ENCODE measurements at regions not wholly inside any gene's neighbourhood (a gene's known extent, or its start where the extent isn't known, plus 50 kb on each side); places are given as distances from the start of the nearest gene placed in this dataset.

DNA sequence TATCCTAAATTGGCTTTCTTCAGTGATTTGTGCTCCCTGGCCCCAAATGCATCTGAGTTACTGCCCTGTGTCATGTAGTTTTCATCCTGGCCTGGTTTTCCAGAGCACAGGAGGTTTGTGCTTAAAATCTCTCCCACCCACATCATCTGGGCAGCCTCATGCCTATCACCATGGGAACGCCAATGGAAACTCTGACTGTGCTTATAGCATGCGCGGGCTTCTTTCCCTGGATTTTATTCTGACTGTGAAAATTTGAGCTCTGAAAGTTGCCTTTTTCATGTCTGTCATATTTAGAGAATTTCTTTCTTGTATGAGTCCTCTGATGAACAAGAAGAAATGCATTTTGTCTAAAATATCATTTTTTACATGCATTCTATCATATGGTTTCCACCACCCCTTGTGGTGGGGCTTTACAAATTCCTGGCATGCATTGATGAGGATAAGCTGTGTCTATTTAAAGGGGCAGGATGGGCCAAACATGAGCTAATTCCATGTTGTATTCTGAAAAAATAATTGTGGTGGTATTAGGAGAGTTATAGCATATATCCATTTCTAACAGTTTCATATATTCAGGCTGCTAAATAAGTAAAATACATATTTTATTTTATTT lies 55.1 kb downstream of the IRAG1 start:
- no peak overlapping the region for H3K4me3 ChIP-seq
- intact Hi-C loops (cut with DNase I), result no loop called here
- H3K36me3 ChIP-seq, result no peaks in the 10 kb centered on the region
- ATAC-seq (peak in 5 of 8 donors; percentile 48 to 73 (median 68)), DNase-seq (peak in 1 of 2 donors; percentile 38)
- 73 to 79% methylated on average over 3 of the region's 3 CpGs for WGBS, 2 donors
- H3K27ac ChIP-seq, result no peak overlapping the region
- no peaks in the 10 kb centered on the region for H3K27me3 ChIP-seq
- H3K9me3 ChIP-seq, result no peaks in the 10 kb centered on the region
- H3K4me1 ChIP-seq, result peaks cover 0 to 56% (median 0%) of the 10 kb centered on the region in 9 donors
- TF ChIP-seq, protein P1, sequence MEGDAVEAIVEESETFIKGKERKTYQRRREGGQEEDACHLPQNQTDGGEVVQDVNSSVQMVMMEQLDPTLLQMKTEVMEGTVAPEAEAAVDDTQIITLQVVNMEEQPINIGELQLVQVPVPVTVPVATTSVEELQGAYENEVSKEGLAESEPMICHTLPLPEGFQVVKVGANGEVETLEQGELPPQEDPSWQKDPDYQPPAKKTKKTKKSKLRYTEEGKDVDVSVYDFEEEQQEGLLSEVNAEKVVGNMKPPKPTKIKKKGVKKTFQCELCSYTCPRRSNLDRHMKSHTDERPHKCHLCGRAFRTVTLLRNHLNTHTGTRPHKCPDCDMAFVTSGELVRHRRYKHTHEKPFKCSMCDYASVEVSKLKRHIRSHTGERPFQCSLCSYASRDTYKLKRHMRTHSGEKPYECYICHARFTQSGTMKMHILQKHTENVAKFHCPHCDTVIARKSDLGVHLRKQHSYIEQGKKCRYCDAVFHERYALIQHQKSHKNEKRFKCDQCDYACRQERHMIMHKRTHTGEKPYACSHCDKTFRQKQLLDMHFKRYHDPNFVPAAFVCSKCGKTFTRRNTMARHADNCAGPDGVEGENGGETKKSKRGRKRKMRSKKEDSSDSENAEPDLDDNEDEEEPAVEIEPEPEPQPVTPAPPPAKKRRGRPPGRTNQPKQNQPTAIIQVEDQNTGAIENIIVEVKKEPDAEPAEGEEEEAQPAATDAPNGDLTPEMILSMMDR (IDR thresholded peaks at IDR 0.05), result no peak

GRCh38 chr11:10637731-10638151 lies 55.8 kb downstream of the IRAG1 start:
- ATAC-seq (no peak), DNase-seq (no peak)
- 50 to 78% methylated on average over 1 of the region's 1 CpG for WGBS, 2 donors
- H3K4me1 ChIP-seq, result peaks cover 0 to 56% (median 0%) of the 10 kb centered on the region in 9 donors
- H3K9me3 ChIP-seq, result no peaks in the 10 kb centered on the region
- no peak overlapping the region for H3K27ac ChIP-seq
- no peaks in the 10 kb centered on the region for H3K27me3 ChIP-seq
- H3K4me3 ChIP-seq, result no peak overlapping the region
- TF ChIP-seq, protein P1 (IDR thresholded peaks at IDR 0.05), result no peak
- intact Hi-C loops (cut with DNase I), result no loop called here
- no peaks in the 10 kb centered on the region for H3K36me3 ChIP-seq

GRCh38 chr11:10634407-10634806 lies 59.1 kb downstream of the IRAG1 start:
- no peak overlapping the region for H3K4me3 ChIP-seq
- 93 to 95% methylated on average over 3 of the region's 3 CpGs for WGBS, 2 donors
- H3K9me3 ChIP-seq, result no peaks in the 10 kb centered on the region
- H3K36me3 ChIP-seq, result no peaks in the 10 kb centered on the region
- H3K27me3 ChIP-seq, result no peaks in the 10 kb centered on the region
- TF ChIP-seq, protein P1 (IDR thresholded peaks at IDR 0.05), result no peak
- intact Hi-C loops (cut with DNase I), result no loop called here
- H3K4me1 ChIP-seq, result peaks cover 0 to 22% (median 0%) of the 10 kb centered on the region in 9 donors
- DNase-seq (no peak), ATAC-seq (no peak)
- H3K27ac ChIP-seq, result no peak overlapping the region

- 87% methylated on average over 11 of the region's 11 CpGs for WGBS, 2 donors
- intact Hi-C loops (cut with DNase I), result no loop called here
- no peak overlapping the region for H3K4me3 ChIP-seq
- H3K4me1 ChIP-seq, result peaks cover 0 to 11% (median 0%) of the 10 kb centered on the region in 9 donors
- H3K27ac ChIP-seq, result no peak overlapping the region
- TF ChIP-seq, protein P1 (IDR thresholded peaks at IDR 0.05), result no peak
- H3K36me3 ChIP-seq, result no peaks in the 10 kb centered on the region
- H3K27me3 ChIP-seq, result no peaks in the 10 kb centered on the region
- DNase-seq (no peak), ATAC-seq (no peak)
- H3K9me3 ChIP-seq, result no peaks in the 10 kb centered on the region
These were observed 60.3 kb downstream of the IRAG1 start for GRCh38 chr11:10633261-10633660.

Measured in heart right ventricle (tissue), 16 donors.